Bronchial epithelial cell (primary cell): ENCODE measurements at regions not wholly inside any gene's neighbourhood (a gene's known extent, or its start where the extent isn't known, plus 50 kb on each side); places are given as distances from the start of the nearest gene placed in this dataset.
A peak's percentile ranks its signal among the peaks of the same experiment; 100 is the strongest.

Source experiments
- DNase-seq: peaks from one replicate; pipeline ENCODE4 v3.0.0-alpha.2; 2010; ENCODE audit warnings: low read depth
- FAIRE-seq: peaks from 2 replicates; lab custom pipeline; 2011; peaks lifted over from hg19 to GRCh38; lab: Jason Lieb, UNC
- H3K27me3 ChIP-seq: 2 replicates; pipeline ENCODE4 v1.5.1; 2011; ENCODE audit warnings: low read length; ENCODE audit not compliant: control insufficient read depth, insufficient read depth
- H3K36me3 ChIP-seq: 2 replicates; pipeline ENCODE4 v1.5.1; 2011; ENCODE audit warnings: low read length; ENCODE audit not compliant: control insufficient read depth, insufficient read depth
- H3K4me3 ChIP-seq: 2 replicates; pipeline ENCODE4 v1.5.1; 2011; ENCODE audit warnings: mild to moderate bottlenecking, low read depth, low read length, control low read depth
- TF ChIP-seq, protein P1 (sequence below): IDR thresholded peaks from 2 replicates; pipeline ENCODE4 v1.5.1; 2011; ENCODE audit warnings: mild to moderate bottlenecking, moderate library complexity, low read length, control low read depth, inconsistent platforms; ENCODE audit not compliant: insufficient read depth, severe bottlenecking

DNA sequence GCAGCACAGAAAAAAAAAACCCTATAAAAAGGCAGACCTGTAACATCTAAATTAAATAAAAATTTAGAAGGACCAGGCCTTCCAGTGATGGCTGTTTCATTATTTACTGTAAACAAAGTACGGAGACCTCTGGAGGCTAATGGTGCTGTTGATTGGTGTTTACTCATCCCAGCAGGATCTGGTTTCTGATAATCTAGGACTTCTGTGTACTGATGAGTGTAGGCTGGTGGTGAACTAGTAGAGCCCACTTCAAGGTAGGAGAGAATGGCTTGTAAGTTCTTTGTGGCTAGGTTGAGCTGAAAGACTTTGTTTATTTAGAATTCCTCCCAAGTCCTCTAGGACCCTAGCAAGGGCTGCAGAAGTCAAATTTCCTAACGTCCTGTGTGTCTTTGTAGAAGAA lies 398.1 kb upstream of the PITX2 start:
- TF ChIP-seq, protein P1, sequence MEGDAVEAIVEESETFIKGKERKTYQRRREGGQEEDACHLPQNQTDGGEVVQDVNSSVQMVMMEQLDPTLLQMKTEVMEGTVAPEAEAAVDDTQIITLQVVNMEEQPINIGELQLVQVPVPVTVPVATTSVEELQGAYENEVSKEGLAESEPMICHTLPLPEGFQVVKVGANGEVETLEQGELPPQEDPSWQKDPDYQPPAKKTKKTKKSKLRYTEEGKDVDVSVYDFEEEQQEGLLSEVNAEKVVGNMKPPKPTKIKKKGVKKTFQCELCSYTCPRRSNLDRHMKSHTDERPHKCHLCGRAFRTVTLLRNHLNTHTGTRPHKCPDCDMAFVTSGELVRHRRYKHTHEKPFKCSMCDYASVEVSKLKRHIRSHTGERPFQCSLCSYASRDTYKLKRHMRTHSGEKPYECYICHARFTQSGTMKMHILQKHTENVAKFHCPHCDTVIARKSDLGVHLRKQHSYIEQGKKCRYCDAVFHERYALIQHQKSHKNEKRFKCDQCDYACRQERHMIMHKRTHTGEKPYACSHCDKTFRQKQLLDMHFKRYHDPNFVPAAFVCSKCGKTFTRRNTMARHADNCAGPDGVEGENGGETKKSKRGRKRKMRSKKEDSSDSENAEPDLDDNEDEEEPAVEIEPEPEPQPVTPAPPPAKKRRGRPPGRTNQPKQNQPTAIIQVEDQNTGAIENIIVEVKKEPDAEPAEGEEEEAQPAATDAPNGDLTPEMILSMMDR = no peak
- Histone ChIP-seq H3K36me3 (no peaks in the 10 kb centered on the region), H3K27me3 (no peaks in the 10 kb centered on the region), H3K4me3 (no peak overlapping the region)
- DNase-seq (no peak), FAIRE-seq (no peak)

DNA sequence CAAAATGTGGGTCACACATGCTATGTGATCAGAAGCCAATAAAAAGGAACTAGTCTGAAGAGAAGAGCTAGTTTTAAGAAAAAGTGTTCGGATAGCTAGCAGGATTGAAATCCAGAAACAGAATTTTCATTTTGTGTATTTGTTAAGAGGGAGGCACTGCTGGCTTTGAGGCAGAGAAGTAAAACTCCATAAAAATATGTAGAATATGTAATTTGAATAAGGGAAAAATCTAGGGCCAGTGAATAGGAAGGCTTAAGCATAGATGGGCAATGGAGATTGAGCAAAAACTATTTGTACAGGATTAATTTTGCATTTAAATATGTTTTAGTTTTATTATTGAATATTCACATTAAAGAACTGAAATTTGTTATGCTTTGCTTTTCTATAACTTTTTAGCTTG lies 399.9 kb upstream of the PITX2 start:
- FAIRE-seq (no peak), DNase-seq (no peak)
- TF ChIP-seq, protein P1 = no peak
- Histone ChIP-seq H3K27me3 (no peaks in the 10 kb centered on the region), H3K4me3 (no peak overlapping the region), H3K36me3 (no peaks in the 10 kb centered on the region)

DNA sequence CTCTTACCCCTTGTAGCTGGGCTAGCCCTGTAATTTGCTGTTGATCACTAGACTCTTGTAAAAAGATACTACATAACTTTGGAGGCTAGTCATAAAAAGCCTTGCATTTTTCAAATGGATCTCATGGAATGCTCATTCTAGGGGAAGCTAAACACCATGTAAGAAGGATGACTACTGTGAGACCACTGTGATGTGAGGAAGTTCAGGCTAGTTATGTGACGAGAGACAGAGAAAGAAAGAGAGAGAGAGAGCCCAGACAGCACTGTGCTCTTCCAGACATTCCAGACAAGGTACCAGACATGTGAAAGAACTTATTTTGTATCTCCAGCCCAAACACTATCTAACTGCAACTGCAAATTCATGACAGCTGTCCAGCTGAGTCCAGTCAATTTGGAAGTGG lies 404.6 kb upstream of the PITX2 start:
- Histone ChIP-seq H3K27me3 (no peaks in the 10 kb centered on the region), H3K4me3 (no peak overlapping the region), H3K36me3 (no peaks in the 10 kb centered on the region)
- TF ChIP-seq, protein P1 = no peak
- no peak for DNase-seq
- no peak for FAIRE-seq

DNA sequence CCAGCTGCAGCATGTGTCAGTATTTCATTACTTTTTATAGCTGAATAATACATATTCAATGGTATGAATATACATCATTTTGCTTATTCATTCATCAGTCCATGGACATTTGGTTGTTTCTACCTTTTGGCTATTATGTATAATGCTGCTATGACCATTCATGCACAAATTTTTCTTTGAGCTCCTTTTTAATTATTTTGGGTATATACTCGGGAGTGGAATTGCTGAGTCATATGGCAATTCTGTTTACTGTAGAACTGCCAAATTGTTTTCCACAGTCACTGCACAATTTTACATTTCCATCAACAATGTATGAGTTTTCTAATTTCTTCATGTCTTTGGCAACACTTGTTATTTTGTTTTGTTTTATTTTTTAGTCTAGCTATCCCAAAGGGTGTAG lies 405.9 kb upstream of the PITX2 start:
- Histone ChIP-seq H3K36me3 (no peaks in the 10 kb centered on the region), H3K4me3 (no peak overlapping the region), H3K27me3 (no peaks in the 10 kb centered on the region)
- FAIRE-seq = no peak
- TF ChIP-seq, protein P1 = no peak
- DNase-seq = no peak

DNA sequence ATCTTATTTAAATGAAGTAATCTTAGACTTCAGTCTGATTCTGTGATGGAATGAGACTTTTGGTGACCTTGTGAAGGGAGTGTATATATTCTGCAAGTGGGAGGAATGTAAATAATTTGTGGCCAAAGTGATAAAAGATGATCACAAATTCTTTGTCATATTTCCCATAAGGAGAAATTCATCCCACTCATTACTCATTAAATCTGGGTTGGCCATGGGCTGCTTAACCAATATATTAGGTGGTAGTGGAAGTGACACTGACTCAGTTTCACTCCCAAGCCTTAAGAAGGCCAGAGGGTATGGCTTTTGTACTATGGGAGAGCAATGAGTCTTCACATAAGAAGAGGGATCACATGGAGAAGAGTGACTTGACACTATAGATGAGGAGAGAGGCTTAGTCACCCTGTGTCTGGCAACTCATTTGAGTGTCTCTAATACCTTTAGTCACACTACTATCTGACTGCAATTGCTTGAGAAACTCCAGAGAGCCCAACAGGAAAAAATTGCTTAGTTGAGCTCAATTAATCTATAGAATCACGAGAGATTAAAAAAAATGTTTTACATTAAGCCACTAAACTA lies 408.2 kb upstream of the PITX2 start:
- no peaks in the 10 kb centered on the region for H3K36me3 ChIP-seq
- TF ChIP-seq, protein P1 = no peak
- FAIRE-seq (no peak), DNase-seq (peak; percentile 32)
- no peak overlapping the region for H3K4me3 ChIP-seq
- no peaks in the 10 kb centered on the region for H3K27me3 ChIP-seq

DNA sequence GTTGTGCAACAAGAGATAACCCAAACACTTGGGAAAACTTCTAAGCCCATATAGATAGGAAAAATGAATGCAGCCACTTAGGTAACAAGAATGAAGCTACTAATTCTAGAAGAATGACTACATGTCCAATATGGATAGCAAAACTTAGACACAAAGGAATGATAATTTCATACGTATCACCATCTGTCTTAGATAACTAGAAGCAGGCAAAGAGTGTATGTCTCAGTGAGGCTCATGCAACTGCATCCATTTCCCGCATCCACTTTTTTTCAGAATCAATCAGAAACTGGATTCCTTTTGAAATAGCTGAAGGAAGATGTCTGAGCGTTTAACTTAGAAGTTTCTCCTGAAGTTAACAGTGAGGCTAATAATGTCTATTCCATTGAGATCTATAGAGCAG lies 408.7 kb upstream of the PITX2 start:
- H3K36me3 ChIP-seq = no peaks in the 10 kb centered on the region
- TF ChIP-seq, protein P1 = no peak
- no peak overlapping the region for H3K4me3 ChIP-seq
- H3K27me3 ChIP-seq = no peaks in the 10 kb centered on the region
- DNase-seq = no peak
- no peak for FAIRE-seq
